ENCODE measurements at regions not wholly inside any gene's neighbourhood (a gene's known extent, or its start where the extent isn't known, plus 50 kb on each side); places are given as distances from the start of the nearest gene placed in this dataset.

- no peak for TF ChIP-seq RAD21 (IDR thresholded peaks at IDR 0.05 in 1 of 2, conservative IDR thresholded peaks at IDR 0.05 in 1 of 2; ENCODE audit: low read depth in 2 of 2, low read length in 2 of 2)
- TF ChIP-seq SP2 (IDR thresholded peaks at IDR 0.05; ENCODE audit: low read length), result no peak
- no peak for TF ChIP-seq USF2 (IDR thresholded peaks at IDR 0.05; ENCODE audit: low read length)
Measured at GRCh38 chr6:67748521-67748920, 886.6 kb upstream of the ADGRB3 start (continued).

Data from H1 (cell line).